AG04450 (cell line): ENCODE measurements at regions not wholly inside any gene's neighbourhood (a gene's known extent, or its start where the extent isn't known, plus 50 kb on each side); places are given as distances from the start of the nearest gene placed in this dataset.

Experiments used
- CTCF ChIA-PET: fragments of 300-600, 350-600 bp; formaldehyde crosslinking; extraction: SDS; loops from one replicate; lab custom pipeline; 2022; ENCODE audit warnings: antibody characterized with exemption, inconsistent platforms; lab: Charles Lee
- POLR2A ChIA-PET: fragments of 350-600 bp; formaldehyde crosslinking; extraction: SDS; loops from one replicate; lab custom pipeline; 2021; ENCODE audit warnings: antibody characterized with exemption, inconsistent platforms; lab: Yijun Ruan, JAX
- DNase-seq: peaks from one replicate; pipeline ENCODE4 v3.0.0-alpha.2; 2011; ENCODE audit warnings: low read depth, low spot score
- H3K27ac ChIP-seq: one replicate; pipeline ENCODE4 v1.5.1; 2012; ENCODE audit warnings: low read depth, low read length, control low read depth
- H3K27me3 ChIP-seq: one replicate; pipeline ENCODE4 v1.6.0; 2012; ENCODE audit warnings: low read length; ENCODE audit not compliant: control insufficient read depth, insufficient read depth
- H3K4me3 ChIP-seq: 2 replicates; pipeline ENCODE4 v1.5.1; 2011; ENCODE audit warnings: mild to moderate bottlenecking, low read depth, low read length, control low read depth
- H3K9me3 ChIP-seq: 2 replicates; pipeline ENCODE4 v1.5.1; 2012; ENCODE audit warnings: low read length; ENCODE audit not compliant: control insufficient read depth, insufficient read depth
- CTCF ChIP-seq: IDR thresholded peaks from 2 replicates; pipeline ENCODE4 v1.5.1; 2011; ENCODE audit warnings: low read depth, low read length, control low read depth, inconsistent platforms

DNA sequence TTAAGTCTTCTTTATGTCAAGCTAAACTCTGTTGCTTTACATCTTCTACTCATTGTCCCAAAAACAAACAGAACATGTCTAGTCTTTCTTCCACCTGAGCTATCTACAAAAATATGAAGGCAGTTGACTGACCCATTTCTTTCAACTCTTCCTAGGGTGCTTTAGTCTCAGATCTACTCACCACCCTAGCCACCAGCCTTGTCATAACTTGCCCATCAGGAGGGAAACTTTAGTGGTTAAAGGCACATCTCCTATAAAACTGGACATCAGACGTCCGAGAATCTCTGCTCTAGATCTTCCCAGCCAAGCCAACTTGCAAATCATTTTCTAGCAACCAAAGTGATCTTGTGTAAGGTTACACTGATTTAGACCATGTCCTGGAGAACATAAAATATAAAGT lies 205.0 kb downstream of the ACTL7B start:
- H3K4me3 ChIP-seq: no peak overlapping the region
- H3K9me3 ChIP-seq: no peaks in the 10 kb centered on the region
- TF ChIP-seq CTCF: no peak
- POLR2A ChIA-PET: no interaction called here
- no peaks in the 10 kb centered on the region for H3K27me3 ChIP-seq
- no peak overlapping the region for H3K27ac ChIP-seq
- CTCF ChIA-PET: no interaction called here
- no peak for DNase-seq

DNA sequence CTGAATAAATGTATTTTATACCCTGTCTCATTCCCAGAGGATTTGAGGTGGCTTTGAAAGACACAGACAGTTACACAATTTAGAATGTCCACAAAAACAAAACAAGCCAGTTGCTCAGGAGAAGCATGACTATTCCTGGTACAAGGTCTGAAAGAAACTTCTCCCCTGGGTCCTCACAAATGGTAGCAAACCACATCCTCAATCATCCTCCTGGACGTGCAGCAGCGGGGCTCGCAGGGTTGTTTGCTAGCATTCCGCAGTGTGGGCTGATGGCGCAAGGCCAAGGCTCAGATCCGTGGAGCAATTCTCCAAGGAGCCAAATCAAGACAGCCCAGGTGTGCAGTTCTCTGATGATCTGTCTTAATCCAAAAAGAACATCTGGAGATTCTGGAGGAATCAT lies 210.3 kb downstream of the ACTL7B start:
- no peaks in the 10 kb centered on the region for H3K9me3 ChIP-seq
- no peak overlapping the region for H3K4me3 ChIP-seq
- no peak for DNase-seq
- TF ChIP-seq CTCF: no peak
- H3K27ac ChIP-seq: no peak overlapping the region
- H3K27me3 ChIP-seq: no peaks in the 10 kb centered on the region
- ChIA-PET CTCF (no interaction called here), POLR2A (no interaction called here)

DNA sequence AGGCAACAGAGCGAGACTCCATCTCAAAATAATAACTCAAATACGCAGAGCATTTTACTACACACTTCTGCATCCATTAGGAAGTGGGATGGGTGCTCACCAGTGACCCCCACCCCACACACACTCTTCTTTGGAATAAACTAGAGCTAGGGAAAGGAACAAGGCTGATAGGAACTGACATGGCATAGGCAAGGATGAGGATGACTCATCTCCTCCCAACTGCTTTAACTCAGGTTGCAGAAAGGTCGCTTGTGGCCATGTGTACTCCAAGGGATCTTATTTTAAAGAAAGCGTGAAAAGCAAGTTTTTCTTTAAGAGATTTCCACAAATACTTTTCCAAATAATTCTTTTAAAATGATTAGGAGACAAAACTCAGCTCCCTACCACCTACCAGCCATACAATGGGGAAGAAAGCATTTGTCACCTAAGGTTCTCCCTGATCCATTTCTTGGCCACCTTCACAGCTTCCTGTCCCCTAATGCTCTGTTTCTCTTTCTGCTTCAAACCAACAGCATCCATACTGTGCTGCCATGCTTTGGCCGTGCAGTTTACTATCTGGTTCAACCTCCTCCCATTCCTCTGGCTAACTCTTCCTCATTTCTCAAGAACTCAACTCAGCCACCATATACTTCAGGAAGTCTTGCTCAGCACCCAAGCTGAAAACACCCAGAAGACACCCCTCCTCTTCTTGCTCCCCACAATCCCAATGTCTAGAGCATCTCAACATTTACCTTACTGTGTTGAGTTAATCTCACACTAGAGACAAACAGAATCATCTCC lies 211.9 kb downstream of the ACTL7B start:
- Histone ChIP-seq H3K4me3 (no peak overlapping the region), H3K27ac (no peak overlapping the region), H3K9me3 (no peaks in the 10 kb centered on the region), H3K27me3 (no peaks in the 10 kb centered on the region)
- no peak for DNase-seq
- ChIA-PET CTCF (interaction anchor here (0.7 kb wide), 1 partner anchor 1538 kb away, joined by 3 read pairs; no protein-coding TSS in a partner anchor), POLR2A (no interaction called here)
- no peak for TF ChIP-seq CTCF

DNA sequence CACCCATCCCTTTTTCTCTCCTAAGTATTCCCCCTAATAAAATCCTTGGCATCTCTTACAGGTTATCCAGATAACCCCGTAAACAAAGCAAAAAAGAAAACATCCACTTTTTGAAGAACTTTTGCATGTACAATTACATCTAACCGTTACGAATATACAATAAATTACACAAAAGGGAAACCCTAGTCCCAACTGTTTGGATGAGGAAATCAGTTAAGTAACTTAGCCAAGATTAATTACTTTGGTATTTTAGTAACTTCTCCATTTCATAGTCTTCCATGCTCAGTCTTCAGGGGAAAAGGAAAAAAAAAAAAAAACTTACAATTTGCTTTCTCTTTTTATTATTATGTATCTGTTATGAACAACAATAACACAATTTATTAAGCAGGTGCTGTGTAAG lies 212.9 kb downstream of the ACTL7B start:
- ChIA-PET CTCF (no interaction called here), POLR2A (no interaction called here)
- Histone ChIP-seq H3K27me3 (no peaks in the 10 kb centered on the region), H3K9me3 (no peaks in the 10 kb centered on the region), H3K27ac (no peak overlapping the region), H3K4me3 (no peak overlapping the region)
- TF ChIP-seq CTCF: no peak
- DNase-seq: no peak

GRCh38 chr9:108640230-108640629 lies 215.6 kb downstream of the ACTL7B start:
- no peak overlapping the region for H3K27ac ChIP-seq
- no peak for TF ChIP-seq CTCF
- ChIA-PET CTCF (no interaction called here), POLR2A (no interaction called here)
- H3K9me3 ChIP-seq: no peaks in the 10 kb centered on the region
- DNase-seq: no peak
- peaks cover 6% of the 10 kb centered on the region for H3K27me3 ChIP-seq
- no peak overlapping the region for H3K4me3 ChIP-seq
